SKM-1 treated with dmso at 0.1 percent for 144 hours (cell line): ENCODE measurements at regions not wholly inside any gene's neighbourhood (a gene's known extent, or its start where the extent isn't known, plus 50 kb on each side); places are given as distances from the start of the nearest gene placed in this dataset.

Source experiments
- DNase-seq: peaks from one replicate; lab custom pipeline; 2025; ENCODE audit not compliant: unreplicated experiment; lab: John Stamatoyannopoulos, UW

DNA sequence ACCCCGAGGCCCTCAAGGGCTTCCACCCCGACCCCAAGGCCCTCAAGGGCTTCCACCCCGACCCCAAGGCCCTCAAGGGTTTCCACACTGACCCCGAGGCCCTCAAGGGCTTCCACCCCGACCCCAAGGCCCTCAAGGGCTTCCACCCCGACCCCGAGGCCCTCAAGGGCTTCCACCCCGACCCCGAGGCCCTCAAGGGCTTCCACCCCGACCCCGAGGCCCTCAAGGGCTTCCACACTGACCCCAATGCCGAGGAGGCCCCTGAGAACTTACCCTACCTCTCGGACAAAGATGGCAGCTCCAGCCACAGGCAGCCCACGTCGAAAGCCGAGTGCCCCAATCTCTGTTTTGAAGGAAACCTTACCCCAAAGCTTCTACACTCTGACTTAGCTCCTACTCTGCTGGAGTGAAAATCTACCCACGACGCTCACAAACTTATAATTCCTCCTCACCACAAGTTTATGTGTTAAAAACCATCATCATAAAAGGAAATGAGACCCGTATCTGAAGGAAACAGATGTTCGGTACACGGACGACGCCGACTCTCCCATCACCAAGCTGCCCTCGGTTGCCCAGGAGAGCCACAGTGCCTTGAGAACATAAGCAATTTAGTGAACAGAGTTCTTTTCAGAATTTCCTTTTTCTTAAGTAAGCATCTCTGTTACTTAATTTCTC, 61.2 kb upstream of the RPH3AL start:
- no peak for DNase-seq

DNA sequence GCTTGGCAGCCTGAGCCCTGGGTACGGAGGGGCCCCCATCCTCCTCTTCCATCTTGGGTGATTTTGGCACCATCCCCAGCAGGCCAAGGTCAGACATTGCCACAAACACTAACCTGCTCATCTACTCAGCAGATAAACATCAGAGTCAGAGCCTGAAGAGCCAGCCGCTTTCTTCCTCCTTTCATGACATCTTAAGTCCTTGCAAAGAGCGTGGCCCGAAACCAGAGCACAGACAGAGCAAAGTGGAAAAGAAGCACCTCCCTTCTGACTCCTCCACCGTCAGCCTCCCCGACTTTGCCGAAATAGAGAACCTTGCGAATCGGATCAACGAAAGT, 60.4 kb upstream of the RPH3AL start:
- DNase-seq: no peak

DNA sequence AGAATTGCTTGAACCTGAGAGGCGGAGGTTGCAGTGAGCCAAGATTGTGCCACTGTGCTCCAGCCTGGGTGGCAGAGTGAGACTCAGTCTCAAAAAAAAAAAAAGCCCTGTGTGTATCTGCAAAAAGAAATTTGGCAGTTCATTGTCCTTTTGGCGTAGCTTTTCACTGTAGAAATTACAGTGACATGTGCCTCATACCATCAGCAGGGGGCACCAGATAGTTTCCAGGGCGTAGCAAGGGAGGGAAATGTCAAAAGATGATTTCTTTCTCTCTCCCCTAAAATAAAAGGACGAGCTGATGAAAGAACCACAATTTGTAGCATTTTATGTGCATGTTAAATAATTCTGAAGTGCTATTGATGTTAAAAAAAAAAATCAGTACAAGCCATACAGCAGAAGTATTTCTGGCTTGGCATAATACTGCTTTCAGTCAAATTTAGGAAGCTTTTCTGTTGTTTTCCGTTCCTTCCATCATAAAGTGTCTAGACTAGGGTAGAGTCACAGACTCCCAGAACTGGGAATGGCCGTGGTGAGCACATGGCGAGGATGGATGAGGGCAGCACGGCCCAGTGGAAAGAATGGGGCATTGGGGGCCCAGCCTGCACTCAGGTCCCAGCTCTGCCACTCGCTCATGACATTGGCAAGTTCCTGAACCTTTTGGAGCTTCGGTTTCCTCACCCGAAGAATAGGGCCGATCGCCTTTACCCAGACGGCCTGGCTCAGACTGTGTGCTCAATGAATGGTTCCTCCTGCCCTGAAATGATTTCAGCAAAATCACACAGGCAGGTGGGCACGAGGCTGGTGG, 59.8 kb upstream of the RPH3AL start:
- DNase-seq: peak; percentile 16

DNA sequence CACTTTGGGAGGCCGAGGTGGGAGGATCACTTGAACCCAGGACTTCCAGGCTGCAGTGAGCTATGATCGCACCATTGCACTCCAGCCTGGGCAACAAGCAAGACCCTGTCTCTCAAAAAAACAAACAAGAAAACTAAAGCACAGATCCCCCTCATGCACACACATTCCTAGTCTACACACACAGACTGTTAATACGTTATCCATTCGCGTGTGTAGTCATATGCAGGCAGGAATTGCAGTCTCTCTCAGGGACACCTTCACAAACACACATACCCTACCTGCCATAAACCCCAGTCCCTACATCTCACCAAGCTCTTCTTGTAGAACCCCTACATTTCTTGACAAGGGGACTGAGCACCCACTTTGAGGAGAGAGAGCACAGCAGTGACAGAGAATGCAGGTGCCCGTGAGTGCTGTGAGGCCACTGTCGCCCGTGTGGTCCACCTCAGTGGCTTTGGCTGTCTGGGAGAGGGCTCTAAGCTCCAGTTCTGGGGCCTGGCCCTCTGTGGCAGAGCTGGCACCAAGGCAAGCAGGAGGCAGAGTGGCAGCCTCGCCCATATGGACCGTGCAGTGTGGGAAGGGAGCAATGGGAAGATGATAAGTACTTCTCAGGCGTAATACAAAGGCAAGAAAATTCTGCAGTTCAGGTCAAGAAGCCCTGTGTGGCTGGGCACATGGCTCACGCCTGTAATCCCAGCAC, 59.0 kb upstream of the RPH3AL start:
- DNase-seq: no peak

DNA sequence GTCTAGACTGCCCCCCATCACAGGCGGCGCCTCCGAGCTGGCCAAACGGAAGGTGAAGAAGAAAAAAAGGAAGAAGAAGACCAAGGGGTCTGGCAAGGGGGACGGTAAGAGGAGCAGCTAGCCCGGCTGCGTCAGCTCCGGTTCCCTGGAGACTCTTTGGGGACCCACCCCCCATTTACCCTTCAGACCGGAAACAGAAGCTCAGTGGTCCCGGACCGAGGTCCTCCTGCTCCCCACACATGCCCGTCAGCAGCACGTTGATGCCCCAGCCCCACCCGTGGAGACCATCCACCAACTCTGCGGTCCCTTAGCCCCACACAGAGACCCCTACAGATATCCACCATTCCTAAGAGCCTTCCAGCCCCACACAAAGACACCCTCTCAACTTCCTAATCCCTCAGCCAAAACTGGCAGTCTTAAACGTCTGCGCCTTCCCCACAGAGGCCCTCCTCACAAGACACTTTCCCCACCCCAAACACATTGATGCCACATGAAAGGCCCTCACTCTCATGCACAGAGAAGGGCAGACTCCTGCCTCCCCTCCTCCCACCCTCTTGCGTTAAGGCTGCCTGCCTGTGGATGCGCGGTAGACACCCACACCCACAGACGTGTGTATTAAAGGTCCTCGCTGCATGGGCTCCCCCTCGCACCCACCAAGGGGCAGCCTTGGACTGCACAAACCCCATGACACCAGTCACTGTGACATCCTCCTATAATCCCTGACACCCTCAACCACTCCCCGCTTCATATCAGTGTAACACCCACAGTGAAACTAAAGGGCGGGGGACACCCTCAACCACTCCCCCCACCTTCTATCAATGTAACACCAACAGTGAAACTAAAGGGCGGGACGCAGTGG, 58.2 kb upstream of the RPH3AL start:
- DNase-seq: no peak

DNA sequence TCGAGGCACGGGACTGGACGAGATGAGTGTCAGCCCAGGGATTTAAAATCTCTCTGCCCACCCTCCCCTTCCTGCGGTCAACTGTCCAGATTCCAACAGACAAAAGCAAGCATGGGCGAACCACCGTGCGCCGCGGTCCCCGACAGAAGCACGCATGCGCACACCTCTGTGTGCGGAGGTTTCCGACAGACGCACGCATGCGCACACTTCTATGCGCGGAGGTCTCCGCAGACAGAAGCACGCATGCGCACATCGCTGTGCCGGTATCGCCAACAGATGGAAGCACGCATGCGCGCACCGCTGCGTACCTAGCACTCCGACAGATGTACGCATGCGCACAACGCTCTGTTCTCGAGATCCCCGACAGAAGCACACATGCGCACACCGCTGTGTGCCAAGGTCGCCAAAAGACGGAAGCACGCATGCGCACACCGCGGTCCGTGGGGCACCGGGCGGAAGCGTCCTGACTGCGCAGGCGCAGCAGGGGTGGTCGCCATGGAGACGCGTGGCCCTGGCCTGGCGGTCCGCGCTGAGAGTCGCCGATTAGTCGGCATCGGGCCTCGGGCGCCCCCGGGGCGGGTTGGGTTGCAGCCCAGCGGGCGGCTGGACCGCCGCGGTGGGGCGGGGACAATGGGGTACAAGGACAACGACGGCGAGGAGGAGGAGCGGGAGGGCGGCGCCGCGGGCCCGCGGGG, 57.4 kb upstream of the RPH3AL start:
- peak; percentile 92 for DNase-seq

DNA sequence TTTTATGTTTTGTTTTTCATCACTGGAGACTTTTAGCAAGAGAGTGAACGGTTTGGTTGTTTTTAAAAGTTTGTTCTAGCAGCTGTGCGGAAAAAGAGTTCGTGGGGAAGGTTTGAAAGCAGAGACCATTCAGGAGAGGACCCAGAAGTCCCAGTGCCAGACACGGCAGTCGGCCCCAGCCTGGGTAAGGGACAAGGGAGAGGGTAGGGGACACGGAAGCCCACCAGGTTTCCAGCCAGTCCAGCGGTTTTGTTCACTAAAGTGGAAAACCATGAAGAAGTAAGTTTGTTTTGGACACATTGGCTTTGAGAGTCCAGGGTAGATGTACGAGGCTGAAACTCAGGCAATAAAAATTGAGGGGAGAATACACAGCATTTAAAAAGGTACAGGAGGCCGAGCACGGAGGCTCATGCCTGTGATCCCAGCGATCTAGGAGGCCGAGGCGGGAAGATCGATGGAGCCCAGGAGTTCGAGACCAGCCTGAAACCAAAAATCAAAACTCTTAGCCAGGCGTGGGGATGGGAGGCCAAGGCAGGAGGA, 56.8 kb upstream of the RPH3AL start:
- no peak for DNase-seq

DNA sequence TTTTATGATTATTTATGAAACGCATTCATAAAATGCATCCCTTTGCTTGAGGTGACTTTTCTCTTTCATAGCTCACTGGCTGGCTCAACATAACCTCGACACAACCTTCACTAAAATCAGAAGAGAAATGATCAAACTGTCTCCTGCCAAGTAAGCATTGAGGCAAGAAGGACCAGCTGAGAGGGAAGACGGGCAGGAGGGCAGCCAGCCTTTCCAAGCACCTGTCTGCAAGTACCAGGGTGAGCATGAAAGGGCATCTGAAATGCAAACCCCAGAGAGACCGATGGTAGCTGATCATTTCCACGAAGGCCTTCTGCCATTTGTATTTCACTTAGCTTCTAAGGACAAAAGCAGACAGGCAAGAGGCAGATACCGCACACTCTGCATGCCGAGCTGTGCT, 52.1 kb upstream of the RPH3AL start:
- no peak for DNase-seq
